Stimulated activated CD8-positive, alpha-beta memory T cell treated with anti-CD3 and anti-CD28 coated beads, Interleukin-2, amount 100 ng/mL, for 48 hours (primary cell): ENCODE measurements at regions not wholly inside any gene's neighbourhood (a gene's known extent, or its start where the extent isn't known, plus 50 kb on each side); places are given as distances from the start of the nearest gene placed in this dataset.
"Not testable (repeated sequence)": the region's sequence is repeated elsewhere in the genome, so short reads cannot be mapped to it uniquely, and the experiment has no call there.

Experiments used
- DNase-seq, 2 donors: peaks; one replicate each; pipeline ENCODE4 v3.0.0-alpha.2; 2020; ENCODE audit warnings: low read depth in 2 of 2

- no peak for DNase-seq
These were observed 298.2 kb upstream of the ZNF608 start for GRCh38 chr5:125044491-125045282.

- no peak for DNase-seq
These were observed 299.2 kb upstream of the ZNF608 start for GRCh38 chr5:125045646-125046045.

- no peak for DNase-seq
These were observed 300.4 kb upstream of the ZNF608 start for GRCh38 chr5:125046838-125047237.

- no peak for DNase-seq
These were observed 301.4 kb upstream of the ZNF608 start for GRCh38 chr5:125047871-125048270.

- no peak for DNase-seq
These were observed 303.6 kb upstream of the ZNF608 start for GRCh38 chr5:125049721-125050702.

- DNase-seq: no peak
These were observed 304.5 kb upstream of the ZNF608 start for GRCh38 chr5:125050926-125051325.

- DNase-seq: no peak
These were observed 306.1 kb upstream of the ZNF608 start for GRCh38 chr5:125052584-125052983.

- DNase-seq: no peak
These were observed 306.7 kb upstream of the ZNF608 start for GRCh38 chr5:125053179-125053578.

- DNase-seq: no peak
These were observed 307.7 kb upstream of the ZNF608 start for GRCh38 chr5:125054146-125054545.

- DNase-seq: no peak
These were observed 310.4 kb upstream of the ZNF608 start for GRCh38 chr5:125056671-125057485.

GRCh38 chr5:125057912-125058826, 311.7 kb upstream of the ZNF608 start:
- no peak for DNase-seq

GRCh38 chr5:125059255-125060002, 313.0 kb upstream of the ZNF608 start:
- DNase-seq: no peak

- DNase-seq: no peak
These were observed 315.3 kb upstream of the ZNF608 start for GRCh38 chr5:125061726-125062125.

GRCh38 chr5:125064621-125065438, 318.4 kb upstream of the ZNF608 start:
- no peak for DNase-seq

GRCh38 chr5:125065741-125066140, 319.3 kb upstream of the ZNF608 start:
- DNase-seq: no peak

GRCh38 chr5:125070961-125071360, 324.5 kb upstream of the ZNF608 start:
- no peak for DNase-seq

GRCh38 chr5:125073090-125073489, 326.7 kb upstream of the ZNF608 start:
- DNase-seq: no peak

GRCh38 chr5:125075567-125075966, 329.1 kb upstream of the ZNF608 start:
- DNase-seq: no peak

GRCh38 chr5:125079028-125079427, 332.6 kb upstream of the ZNF608 start:
- DNase-seq: not testable (repeated sequence)
